Thyroid gland (tissue), 4 donors: ENCODE measurements at regions not wholly inside any gene's neighbourhood (a gene's known extent, or its start where the extent isn't known, plus 50 kb on each side); places are given as distances from the start of the nearest gene placed in this dataset.

Source experiments
- CTCF ChIP-seq, 6 experiments: fragments of 200-600 bp in 3 of 6; fragments of 450-650 bp in 3 of 6; sonication (generic) in 3 of 6; IDR thresholded peaks; one replicate each; pipeline ENCODE4 v1.5.1; 2016 to 2019; ENCODE audit warnings: antibody characterized with exemption in 6 of 6, mild to moderate bottlenecking in 2 of 6, inconsistent platforms in 1 of 6, moderate library complexity in 1 of 6
- POLR2A ChIP-seq, 2 donors: fragments of 450-650 bp; IDR thresholded peaks; one replicate each; pipeline ENCODE4 v1.6.1; 2017; ENCODE audit warnings: antibody characterized with exemption in 2 of 2, mild to moderate bottlenecking in 2 of 2, moderate library complexity in 1 of 2

GRCh38 chr10:43973801-43974200 is 325.1 kb upstream of the ZNF32 start:
- TF ChIP-seq POLR2A (IDR thresholded peaks at IDR 0.05) (no peak), CTCF (IDR thresholded peaks at IDR 0.05) (no peak)
